RWPE2 (cell line): ENCODE measurements at regions not wholly inside any gene's neighbourhood (a gene's known extent, or its start where the extent isn't known, plus 50 kb on each side); places are given as distances from the start of the nearest gene placed in this dataset.

ENCODE experiments used
- ATAC-seq: fragments of 200-7000 bp; cut with Tn5 transposase; 3 replicates; pipeline ENCODE4 v1.9.1; 2021; ENCODE audit warnings: low read depth
- DNase-seq: peaks from one replicate; pipeline ENCODE4 v3.0.0-alpha.2; 2020; ENCODE audit warnings: low spot score
- H3K27ac ChIP-seq: fragments of 450-650 bp; 2 replicates; pipeline ENCODE4 v1.5.1; 2017; ENCODE audit warnings: mild to moderate bottlenecking; ENCODE audit not compliant: poor library complexity, severe bottlenecking
- H3K27me3 ChIP-seq: fragments of 250-450 bp; sonication (Bioruptor Pico); 2 replicates; pipeline ENCODE4 v1.5.1; 2021; ENCODE audit warnings: mild to moderate bottlenecking, moderate library complexity; ENCODE audit not compliant: insufficient read depth, poor library complexity, severe bottlenecking
- H3K36me3 ChIP-seq: fragments of 250-450 bp; sonication (Bioruptor Pico); 2 replicates; pipeline ENCODE4 v1.5.1; 2020; ENCODE audit warnings: low read depth, mild to moderate bottlenecking, moderate library complexity
- H3K4me1 ChIP-seq: fragments of 250-450 bp; sonication (Bioruptor Pico); 2 replicates; pipeline ENCODE4 v1.5.1; 2021; ENCODE audit warnings: mild to moderate bottlenecking, moderate library complexity; ENCODE audit not compliant: insufficient read depth, poor library complexity, severe bottlenecking
- H3K4me3 ChIP-seq: fragments of 250-450 bp; sonication (Bioruptor Pico); 2 replicates; pipeline ENCODE4 v1.5.1; 2021; ENCODE audit warnings: mild to moderate bottlenecking, moderate library complexity; ENCODE audit not compliant: severe bottlenecking
- H3K9me3 ChIP-seq: fragments of 250-450 bp; sonication (Bioruptor Pico); 2 replicates; pipeline ENCODE4 v1.5.1; 2021; ENCODE audit warnings: mild to moderate bottlenecking, moderate library complexity; ENCODE audit not compliant: severe bottlenecking
- TF ChIP-seq, protein P1 (sequence below): fragments of 450-650 bp; IDR thresholded peaks from one replicate; pipeline ENCODE4 v1.5.1; 2017; ENCODE audit warnings: mild to moderate bottlenecking, moderate library complexity; ENCODE audit not compliant: poor library complexity, severe bottlenecking

DNA sequence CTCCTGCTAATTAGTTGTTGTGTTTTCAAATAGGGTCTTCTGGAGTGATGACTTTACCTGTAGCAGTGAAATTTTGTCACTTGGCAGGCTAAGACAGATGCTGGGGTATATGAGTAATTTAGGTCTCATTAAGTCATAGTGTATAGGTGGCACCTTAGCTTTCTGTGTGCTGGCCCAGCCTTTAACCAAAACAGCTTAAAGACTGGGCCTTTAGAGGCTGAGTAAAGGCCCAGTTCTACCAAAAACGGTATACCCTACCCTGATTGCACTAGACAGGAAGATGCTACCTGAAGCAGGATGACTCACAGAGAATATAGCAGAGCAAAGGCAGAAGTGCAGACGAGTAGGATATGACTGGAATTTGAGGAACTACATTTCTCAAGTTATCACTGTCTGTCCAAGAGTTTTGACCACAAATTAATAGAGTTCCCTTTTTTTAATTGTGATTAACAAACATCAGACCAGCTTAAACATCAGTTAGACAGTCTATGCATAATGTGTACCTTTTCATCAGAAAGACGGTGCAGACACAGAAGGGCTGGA is 337.9 kb upstream of the SALL3 start:
- Histone ChIP-seq H3K27ac (no peak overlapping the region), H3K4me1 (no peaks in the 10 kb centered on the region), H3K9me3 (peaks cover 3% of the 10 kb centered on the region), H3K36me3 (no peaks in the 10 kb centered on the region), H3K27me3 (no peaks in the 10 kb centered on the region), H3K4me3 (no peak overlapping the region)
- ATAC-seq (peak; percentile 55; the same call in 2 of the 3 replicates), DNase-seq (no peak)
- TF ChIP-seq, protein P1, sequence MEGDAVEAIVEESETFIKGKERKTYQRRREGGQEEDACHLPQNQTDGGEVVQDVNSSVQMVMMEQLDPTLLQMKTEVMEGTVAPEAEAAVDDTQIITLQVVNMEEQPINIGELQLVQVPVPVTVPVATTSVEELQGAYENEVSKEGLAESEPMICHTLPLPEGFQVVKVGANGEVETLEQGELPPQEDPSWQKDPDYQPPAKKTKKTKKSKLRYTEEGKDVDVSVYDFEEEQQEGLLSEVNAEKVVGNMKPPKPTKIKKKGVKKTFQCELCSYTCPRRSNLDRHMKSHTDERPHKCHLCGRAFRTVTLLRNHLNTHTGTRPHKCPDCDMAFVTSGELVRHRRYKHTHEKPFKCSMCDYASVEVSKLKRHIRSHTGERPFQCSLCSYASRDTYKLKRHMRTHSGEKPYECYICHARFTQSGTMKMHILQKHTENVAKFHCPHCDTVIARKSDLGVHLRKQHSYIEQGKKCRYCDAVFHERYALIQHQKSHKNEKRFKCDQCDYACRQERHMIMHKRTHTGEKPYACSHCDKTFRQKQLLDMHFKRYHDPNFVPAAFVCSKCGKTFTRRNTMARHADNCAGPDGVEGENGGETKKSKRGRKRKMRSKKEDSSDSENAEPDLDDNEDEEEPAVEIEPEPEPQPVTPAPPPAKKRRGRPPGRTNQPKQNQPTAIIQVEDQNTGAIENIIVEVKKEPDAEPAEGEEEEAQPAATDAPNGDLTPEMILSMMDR = no peak

DNA sequence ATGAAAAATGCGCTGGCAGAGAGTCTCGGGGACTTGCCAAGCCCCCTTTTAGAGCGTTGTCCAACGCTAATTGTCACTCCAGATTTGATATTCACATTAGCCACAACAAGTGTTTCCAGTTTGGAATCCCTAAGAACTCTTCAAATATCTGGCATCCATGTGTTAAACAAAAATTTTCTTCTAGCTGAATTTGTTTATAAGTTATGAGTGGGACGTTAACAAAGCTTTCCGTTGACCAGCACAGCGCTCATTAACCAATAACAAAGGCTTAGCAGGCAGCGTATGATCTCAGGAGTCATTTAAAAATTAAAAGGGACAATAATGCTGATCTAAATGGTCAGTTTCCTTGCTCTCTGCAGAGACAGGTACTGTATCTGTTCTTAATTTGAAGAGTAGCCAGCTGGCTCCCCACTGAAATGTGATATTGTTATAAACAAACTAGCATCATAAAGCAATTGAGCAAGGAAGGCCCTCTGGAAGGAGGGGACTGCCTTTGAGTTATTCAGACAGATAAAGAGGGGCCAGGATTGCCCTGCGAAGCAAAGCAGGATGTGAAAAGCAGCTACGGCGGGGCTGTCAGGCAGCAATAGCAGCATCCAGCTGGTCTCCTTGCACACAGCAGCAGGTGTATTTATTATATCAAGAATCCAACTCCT is 337.2 kb upstream of the SALL3 start:
- TF ChIP-seq, protein P1 = no peak

DNA sequence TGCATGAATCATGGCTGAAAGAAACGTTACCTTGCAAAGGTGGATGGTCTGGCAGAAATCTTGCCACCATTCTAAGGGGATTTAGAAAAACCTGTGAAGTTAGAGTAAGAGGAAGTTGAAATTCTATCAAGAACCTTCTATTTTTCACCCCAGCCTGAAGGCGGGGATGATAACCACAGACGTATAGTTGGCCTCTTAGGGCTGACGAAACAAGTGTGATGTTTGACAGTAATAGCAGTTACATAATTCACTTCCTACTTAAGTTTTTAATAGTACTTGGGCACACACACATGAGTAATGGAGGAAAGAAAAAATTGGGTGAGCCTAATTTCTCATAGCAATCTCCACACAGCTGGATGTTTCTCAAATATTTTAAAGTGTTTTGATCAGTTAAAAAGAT is 336.6 kb upstream of the SALL3 start:
- Histone ChIP-seq H3K4me1 (no peaks in the 10 kb centered on the region), H3K36me3 (no peaks in the 10 kb centered on the region), H3K27me3 (no peaks in the 10 kb centered on the region), H3K27ac (no peak overlapping the region), H3K4me3 (no peak overlapping the region), H3K9me3 (peaks cover 3% of the 10 kb centered on the region)
- no peak for ATAC-seq
- DNase-seq = no peak
- TF ChIP-seq, protein P1 = no peak

More for the DNA sequence above, 337.2 kb upstream of the SALL3 start:
- H3K36me3 ChIP-seq = no peaks in the 10 kb centered on the region
- H3K4me3 ChIP-seq = no peak overlapping the region
- DNase-seq = no peak
- H3K27me3 ChIP-seq = no peaks in the 10 kb centered on the region
- peaks cover 3% of the 10 kb centered on the region for H3K9me3 ChIP-seq
- no peak overlapping the region for H3K27ac ChIP-seq
- no peaks in the 10 kb centered on the region for H3K4me1 ChIP-seq
- no peak for ATAC-seq

DNA sequence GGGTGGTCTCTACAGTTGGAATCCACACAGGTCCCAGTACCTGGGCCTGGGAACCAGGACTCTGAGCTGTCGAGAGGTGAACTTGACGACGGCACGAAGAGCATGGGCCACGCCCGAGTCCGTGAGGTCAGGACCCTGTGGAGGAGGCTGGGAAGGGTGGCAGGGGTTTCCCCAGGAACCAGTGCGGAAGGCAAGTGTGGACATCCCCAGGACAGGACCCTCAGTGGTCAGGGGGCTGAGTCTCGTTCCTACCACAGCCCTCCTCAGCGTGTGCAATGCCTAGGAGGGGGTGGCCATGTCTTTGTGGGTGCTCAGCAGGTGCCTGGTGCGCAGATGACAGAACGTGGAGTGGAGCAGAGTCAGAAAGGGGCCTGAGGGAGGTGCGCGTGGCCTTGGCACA is 335.6 kb upstream of the SALL3 start:
- TF ChIP-seq, protein P1 = no peak
- ATAC-seq (no peak), DNase-seq (no peak)
- H3K4me1 ChIP-seq = no peaks in the 10 kb centered on the region
- peaks cover 3% of the 10 kb centered on the region for H3K9me3 ChIP-seq
- H3K36me3 ChIP-seq = no peaks in the 10 kb centered on the region
- no peak overlapping the region for H3K4me3 ChIP-seq
- no peak overlapping the region for H3K27ac ChIP-seq
- H3K27me3 ChIP-seq = no peaks in the 10 kb centered on the region

DNA sequence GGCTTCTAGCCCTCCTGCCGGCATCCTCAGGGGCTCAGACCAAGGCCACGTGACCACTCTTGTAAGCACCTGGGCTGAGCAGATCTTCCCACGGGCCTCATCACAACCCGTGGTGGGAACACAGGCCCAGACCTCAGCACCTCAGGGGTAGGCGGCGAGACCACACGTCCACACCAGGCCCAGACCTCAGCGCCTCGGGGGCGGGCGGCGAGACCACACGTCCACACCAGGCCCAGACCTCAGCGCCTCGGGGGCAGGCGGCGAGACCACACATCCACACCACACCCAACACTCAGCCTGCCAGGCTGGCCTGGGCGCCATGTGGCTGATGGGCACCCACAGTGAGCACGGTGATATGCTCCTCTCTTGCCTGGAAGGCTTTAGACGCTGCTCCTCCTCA is 334.4 kb upstream of the SALL3 start:
- peaks cover 3% of the 10 kb centered on the region for H3K9me3 ChIP-seq
- ATAC-seq = no peak
- no peaks in the 10 kb centered on the region for H3K36me3 ChIP-seq
- H3K4me1 ChIP-seq = no peaks in the 10 kb centered on the region
- DNase-seq = no peak
- TF ChIP-seq, protein P1 = no peak
- no peak overlapping the region for H3K4me3 ChIP-seq
- no peaks in the 10 kb centered on the region for H3K27me3 ChIP-seq
- no peak overlapping the region for H3K27ac ChIP-seq
